ENCODE measurements at regions not wholly inside any gene's neighbourhood (a gene's known extent, or its start where the extent isn't known, plus 50 kb on each side); places are given as distances from the start of the nearest gene placed in this dataset.

DNA sequence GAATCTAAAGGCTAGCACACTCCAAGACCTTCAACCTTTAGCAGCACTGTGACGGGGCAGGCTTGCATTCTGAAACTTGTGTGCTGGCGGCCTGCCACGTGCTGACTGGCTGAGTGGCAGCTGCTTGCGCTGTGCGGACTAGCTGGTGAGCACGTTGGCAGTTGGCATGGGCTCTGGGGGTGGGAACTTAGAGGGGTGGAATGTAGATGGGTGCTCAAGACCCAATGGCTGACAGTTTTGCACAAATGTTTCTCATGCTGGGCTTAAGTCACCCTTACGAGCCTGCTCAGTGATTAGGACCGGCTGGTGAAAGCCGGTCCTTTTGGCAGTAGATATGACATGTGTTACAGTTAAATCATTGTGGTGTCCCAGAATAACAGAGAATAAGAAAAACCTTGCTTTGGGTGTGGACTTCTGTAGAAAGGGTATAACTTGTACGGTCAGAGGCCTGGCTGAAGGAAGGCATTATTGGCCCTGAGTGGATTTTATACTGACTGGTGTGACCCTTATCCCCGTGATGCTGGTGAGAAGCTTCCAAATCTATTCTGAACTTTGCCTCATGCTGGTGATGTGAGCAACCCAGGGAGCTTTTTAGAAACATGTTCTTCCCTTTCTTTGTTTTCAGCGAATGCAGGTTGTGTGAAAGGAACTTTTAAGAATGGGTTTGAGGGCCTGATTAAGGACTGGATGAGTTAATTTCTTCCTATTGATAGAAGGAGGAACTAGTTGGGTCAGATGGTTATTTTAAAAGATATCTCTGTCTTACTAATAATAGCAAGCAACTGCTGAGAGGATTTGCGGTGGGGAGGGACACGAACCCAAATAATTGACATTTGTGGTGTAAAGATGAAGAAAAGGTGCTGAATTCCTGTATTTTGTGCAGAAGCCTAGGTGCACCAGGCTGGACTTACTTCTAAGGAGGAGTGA is 107.4 kb upstream of the SLC4A4 start:
- peak in 4 of 11 donors; percentile 29 to 51 (median 36) for DNase-seq (ENCODE audit: extremely low read depth in 1 of 11, low read depth in 9 of 11, low spot score in 4 of 11)

DNA sequence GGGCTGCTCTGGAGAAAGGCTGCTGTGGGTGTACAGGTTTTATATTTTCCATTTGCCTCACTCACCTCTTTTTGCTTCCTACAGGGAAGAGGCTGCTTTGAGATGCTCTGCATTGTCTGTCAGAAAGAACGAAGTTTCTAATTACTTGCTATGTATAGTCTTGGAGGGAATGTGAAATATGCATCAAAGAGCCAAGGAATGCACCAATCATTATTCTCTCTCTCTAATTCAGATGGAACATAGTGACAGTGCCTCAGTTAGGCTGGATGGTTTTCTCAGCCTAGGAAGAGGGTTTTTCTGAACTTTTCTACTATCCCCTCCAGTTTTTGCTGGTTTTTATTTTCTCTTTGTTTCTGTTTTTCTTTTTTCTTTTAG is 106.8 kb upstream of the SLC4A4 start:
- no peak for DNase-seq (ENCODE audit: extremely low read depth in 1 of 11, low read depth in 9 of 11, low spot score in 4 of 11)

DNA sequence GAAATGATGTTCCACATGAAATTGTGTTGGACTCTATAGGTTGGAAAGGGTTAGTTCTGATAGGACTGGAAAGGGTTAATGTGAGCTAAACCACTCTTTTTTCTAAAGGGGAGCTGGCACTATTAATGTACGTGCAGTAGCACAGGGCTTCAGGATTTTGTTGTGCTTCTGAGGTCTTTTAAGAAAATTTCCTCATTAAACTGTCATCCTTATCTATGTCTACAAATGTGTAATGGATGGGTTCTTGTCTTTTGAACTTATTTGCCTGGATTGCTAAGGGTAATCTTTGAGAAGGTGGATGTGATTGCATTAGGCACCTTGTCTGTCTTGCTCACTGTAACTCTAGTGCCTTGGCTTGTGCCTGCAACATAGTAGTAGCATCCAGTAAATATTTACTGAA is 106.0 kb upstream of the SLC4A4 start:
- no peak for DNase-seq (ENCODE audit: extremely low read depth in 1 of 11, low read depth in 9 of 11, low spot score in 4 of 11)

DNA sequence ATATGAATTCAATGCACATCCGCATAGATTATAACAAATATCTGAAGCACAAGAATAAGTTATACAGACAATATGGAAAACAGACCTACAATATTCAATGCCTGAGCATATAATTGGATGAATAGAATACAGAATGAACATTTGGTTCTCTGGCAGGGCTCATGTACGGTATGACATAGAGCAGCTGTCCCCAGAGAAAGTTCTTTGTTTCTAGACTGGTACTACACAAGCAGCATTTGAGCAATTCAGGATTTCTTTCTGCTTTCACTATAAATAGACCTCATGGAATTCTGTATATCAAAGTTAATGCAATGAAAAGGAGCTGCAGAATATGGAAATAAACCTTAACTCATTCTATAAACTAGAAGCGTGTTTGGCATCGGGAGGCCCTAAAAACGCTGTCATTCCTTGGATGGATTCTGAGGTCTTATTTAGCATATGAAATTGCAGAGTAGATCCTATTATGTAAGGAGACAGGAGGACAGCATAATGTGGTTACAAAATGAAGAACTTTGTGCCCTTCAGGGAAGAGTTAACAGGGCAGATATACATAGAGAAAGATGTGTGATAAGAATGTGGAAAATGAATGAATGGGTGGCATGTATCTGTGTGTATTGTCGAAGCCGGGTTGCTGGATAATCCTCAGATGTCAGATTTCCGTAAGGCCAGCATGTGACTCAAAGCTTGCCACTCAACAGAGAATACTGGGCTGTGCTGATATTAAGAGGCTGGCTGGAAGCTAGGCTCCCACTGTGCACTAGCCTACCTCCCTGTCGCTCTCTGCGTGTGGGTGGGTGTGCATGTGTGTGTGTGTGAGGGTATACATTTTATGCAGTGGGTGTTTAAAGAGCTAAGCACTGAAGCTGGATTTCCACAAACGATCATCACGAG is 103.3 kb upstream of the SLC4A4 start:
- no peak for DNase-seq (ENCODE audit: extremely low read depth in 1 of 11, low read depth in 9 of 11, low spot score in 4 of 11)

DNA sequence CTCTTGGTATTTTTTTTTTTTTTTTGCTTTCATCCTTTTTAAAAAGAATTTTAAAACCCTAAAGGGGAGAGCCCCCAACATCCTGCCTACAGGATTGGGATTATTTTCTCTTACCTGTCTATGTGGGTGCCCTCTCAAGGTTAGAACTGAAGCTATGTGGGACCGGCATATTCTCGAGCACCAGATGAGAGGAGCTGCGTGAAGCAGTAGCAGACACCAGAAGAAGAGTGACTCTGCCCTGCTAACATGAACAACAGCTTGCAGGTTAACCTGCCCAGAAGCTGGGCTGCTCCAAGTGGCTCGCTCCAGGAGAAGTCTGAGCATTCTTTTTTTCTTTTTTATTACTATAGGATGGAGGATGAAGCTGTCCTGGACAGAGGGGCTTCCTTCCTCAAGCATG is 102.6 kb upstream of the SLC4A4 start:
- no peak for DNase-seq (ENCODE audit: extremely low read depth in 1 of 11, low read depth in 9 of 11, low spot score in 4 of 11)

DNA sequence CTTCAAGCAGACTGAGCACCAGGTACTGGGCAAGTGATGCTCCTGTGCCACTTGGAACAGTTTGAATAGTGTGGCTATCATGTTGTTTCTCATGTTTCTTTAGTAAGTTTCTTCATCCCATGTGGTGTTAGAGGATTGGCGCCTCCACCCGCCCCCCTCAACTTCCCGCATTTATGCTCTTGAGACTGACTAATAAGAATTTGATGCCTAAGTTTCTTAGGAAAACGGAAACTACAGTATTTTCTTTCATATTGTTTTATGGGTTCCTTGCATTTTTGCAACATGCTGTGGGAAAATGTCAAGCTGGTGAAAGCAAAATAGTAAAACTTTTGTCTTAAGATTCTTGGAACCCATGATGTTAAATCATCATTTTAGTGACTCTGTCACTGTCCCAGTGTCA is 101.2 kb upstream of the SLC4A4 start:
- no peak for DNase-seq (ENCODE audit: extremely low read depth in 1 of 11, low read depth in 9 of 11, low spot score in 4 of 11)

DNA sequence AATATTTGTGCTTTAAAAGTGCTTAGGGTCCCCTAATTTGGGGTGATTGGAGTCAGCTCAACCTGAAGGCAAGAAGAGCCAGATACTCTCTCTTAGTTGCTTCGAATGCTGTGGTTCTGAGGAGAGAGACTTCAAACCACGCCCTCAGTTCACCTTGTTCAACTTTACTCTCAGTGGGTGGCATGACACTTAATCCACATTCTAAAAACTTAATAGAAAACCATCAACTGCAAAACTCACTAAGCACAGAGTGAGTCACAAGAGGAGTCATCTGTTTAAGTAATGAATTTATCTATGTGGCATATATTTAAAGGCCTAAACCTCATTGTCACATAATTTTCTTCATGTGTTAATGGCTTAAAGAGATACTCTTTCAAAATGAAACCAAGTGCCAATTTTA is 99.5 kb upstream of the SLC4A4 start:
- DNase-seq (ENCODE audit: extremely low read depth in 1 of 11, low read depth in 9 of 11, low spot score in 4 of 11), result no peak

DNA sequence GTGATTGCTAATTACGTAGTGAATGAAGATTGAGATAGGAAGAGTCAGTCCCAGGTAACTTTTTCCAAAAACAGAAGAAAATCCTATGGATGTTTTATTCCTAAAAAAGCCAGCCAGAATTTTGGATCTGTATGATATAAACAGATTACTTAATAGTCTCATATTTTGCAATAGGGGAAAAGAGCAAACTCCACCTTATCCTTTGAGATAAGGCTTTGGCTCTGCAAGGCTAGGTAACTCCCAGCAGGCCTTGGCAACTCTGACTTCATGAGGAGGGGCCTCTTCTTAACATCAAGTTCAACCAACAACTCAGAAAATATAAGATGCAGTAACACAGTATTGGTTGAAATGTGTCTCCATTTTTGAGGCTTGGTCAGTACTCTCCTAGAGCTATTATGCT is 98.7 kb upstream of the SLC4A4 start:
- DNase-seq (ENCODE audit: extremely low read depth in 1 of 11, low read depth in 9 of 11, low spot score in 4 of 11), result no peak

DNA sequence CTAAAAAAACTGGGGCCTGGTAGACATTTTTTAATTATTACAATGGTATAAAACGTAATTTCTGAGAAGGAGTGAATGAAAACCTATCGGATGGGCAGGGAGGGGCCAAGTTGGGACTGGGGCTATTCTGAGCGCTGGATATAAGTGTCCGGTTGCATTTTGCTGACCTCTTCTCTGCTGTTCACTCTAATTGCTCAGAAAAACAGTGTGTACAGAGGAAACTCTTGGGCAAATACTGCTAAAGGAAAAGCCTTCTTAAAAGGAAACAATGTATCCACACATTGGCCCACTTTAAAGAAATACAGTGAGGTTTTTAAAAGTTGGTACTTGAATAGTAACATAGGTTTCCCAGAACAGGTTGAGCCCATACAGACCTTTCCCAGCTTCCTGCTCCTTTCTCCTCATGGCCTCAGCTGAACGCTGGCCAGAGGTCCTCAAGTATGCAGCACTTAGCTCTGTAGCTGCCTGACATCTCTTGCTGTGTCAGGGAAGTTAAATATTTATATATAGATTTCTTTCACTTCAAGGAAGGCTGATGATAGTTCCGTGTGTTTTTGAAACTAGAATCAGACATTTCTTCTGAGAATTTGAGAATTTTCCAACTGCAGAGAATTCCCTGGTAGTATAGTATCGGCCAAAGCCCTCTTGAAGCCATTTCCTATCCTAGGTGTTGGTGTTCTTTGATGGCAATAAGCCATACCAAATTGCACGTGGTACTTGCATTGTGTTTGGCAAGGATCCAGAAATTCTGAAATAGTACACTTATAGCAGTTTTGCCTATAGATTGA is 97.1 kb upstream of the SLC4A4 start:
- no peak for DNase-seq (ENCODE audit: extremely low read depth in 1 of 11, low read depth in 9 of 11, low spot score in 4 of 11)

DNA sequence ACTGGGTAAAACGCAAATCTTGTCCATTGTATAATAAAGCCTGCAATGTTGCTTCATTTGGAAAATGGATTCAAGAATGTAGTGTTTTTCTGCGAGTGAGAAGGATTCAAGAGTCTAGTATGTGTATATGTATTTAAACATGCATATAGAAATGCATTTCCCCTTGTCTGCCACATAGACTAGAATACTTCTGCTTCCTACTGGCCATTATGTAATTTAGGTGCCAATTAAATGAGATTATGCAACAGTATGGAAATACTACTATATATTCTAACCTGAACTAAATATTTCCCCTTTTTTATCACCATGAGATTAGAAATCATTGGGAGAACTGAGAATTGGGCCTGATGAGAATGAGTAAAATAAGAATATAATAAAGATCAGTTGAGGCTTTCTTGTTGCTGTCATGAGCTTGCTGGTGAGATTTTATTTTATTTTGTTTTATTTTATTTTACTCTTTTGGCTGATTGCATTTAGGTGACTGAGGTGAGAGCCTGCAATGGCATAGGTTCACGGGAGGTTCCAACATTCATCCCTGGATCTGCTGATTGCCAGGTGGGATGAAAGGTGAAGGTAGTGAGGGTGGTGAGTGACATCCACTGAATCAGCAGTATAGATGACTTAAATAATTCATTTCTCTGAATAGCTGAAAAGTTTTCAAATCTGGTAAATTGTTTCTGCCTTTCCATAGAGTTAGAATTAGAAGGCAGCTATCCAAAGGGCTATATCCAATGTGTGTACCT is 95.6 kb upstream of the SLC4A4 start:
- no peak for DNase-seq (ENCODE audit: extremely low read depth in 1 of 11, low read depth in 9 of 11, low spot score in 4 of 11)

DNA sequence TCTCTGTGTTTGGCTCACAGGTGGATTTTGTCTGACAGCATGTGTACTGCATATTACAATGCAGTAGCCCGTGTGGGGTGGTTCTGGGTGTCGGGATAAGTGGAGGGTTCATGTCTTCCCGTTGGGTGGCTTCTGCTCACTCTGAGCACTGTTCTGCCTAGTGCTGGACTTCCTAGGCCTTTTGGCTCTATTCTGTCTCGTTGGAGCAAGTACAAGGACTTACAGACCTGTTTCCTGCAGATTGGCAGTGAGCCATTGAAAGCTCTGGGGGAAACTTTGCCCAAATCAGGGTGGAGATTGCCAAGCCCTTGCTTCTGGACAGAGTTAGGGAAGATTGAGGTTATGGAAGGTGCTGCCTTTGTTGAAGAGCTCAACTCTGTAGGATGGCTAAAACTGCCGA is 91.1 kb upstream of the SLC4A4 start:
- no peak for DNase-seq (ENCODE audit: extremely low read depth in 1 of 11, low read depth in 9 of 11, low spot score in 4 of 11)

DNA sequence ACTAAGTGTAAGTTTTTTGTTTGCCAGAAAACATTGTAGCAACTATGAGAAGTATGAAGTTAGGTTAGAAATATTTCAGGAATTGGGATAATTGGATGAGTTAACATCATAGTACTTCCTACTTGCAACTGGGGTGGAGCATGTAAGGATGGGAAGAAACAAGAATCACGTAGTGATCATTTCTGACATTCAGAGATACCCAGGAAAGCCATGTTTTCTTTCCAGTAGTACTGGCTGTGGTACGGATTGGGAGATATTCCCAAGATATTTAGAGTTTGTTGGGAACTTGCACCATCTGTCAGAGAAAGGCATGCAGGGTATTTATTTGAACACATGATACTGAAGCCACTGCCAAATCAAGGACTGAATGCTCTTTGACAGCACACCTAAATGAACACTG is 87.6 kb upstream of the SLC4A4 start:
- DNase-seq (ENCODE audit: extremely low read depth in 1 of 11, low read depth in 9 of 11, low spot score in 4 of 11), result no peak

DNA sequence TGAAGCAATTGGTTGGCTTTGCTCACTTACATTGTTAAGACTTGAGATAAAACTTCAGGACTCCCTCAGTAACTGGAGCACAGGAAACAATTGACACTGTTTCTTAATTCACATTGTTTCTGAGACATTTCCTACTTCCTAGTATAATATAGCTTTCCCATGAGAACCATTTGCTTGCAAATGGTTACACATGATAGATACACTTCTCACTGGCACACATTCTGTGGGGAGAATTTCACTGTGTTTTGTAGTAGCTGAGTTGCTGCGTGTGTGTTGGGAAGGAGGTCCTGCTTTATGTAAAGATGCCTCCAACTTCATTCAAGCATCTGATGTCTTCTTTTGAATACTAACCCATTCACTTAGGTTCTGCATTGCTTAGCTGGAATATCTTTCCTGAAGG is 85.3 kb upstream of the SLC4A4 start:
- DNase-seq (ENCODE audit: extremely low read depth in 1 of 11, low read depth in 9 of 11, low spot score in 4 of 11), result no peak

DNA sequence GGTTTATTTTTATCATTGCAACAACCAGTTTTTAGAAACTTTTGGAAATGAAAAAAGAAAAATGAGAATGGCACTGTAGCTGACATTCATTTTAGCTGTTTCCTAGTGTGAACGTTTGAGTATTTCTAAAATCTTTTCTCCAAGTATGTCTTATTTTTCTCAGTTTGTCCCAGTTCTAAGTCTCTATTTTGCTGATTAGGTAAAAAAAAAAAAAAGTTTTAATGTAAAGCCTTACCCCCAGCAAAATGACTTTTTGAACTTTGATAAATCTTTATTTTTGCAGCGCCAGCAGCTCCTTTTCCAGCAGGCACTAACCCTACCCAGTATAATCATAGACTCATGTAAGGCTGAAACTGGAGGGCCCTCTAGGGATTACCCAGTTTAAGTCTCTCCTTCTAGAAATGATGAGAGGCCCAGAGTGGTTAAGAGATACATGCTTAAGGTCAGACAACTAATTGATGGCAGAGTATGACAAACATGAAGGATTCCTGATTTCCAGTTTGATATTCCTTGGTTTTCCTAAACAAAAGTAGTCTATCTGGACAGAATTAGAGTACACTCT is 84.3 kb upstream of the SLC4A4 start:
- DNase-seq (ENCODE audit: extremely low read depth in 1 of 11, low read depth in 9 of 11, low spot score in 4 of 11), result no peak

DNA sequence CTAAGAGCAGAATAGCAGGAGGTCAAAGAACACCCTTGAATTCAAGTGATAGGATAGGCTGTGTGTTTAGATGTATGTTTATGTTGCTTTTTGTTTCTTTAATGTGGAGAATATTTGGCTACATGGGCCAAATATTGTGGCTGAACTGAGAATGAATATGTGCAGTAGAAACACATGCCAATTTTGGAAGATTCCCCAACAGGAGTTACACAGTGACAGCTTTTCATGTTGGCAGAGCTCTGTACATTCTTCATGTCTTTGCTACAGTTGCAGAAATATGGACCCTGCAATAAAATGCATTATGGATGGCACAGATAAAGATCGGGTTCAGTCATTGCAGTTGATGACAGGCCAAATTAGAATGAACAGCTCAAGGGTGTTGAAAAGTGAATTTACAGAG is 82.8 kb upstream of the SLC4A4 start:
- no peak for DNase-seq (ENCODE audit: extremely low read depth in 1 of 11, low read depth in 9 of 11, low spot score in 4 of 11)

DNA sequence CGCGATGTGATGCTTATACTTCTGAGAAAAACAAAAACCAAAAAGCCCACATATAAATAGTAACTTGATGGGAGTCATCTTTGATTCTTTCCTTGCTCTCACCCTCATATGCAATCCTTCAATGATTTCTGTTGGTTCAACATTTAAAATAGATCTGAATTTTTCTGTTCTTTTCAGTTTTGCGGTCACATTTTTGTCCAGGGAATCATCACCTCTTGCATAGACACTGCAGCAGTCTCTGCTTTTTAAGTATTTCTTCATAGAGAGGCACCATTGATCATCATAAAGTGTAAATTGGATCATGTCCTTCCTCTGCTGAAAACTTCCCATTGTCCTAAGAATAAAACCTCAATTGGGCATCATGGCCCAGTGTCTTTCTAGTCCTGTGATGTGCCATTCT is 81.1 kb upstream of the SLC4A4 start:
- no peak for DNase-seq (ENCODE audit: extremely low read depth in 1 of 11, low read depth in 9 of 11, low spot score in 4 of 11)

DNA sequence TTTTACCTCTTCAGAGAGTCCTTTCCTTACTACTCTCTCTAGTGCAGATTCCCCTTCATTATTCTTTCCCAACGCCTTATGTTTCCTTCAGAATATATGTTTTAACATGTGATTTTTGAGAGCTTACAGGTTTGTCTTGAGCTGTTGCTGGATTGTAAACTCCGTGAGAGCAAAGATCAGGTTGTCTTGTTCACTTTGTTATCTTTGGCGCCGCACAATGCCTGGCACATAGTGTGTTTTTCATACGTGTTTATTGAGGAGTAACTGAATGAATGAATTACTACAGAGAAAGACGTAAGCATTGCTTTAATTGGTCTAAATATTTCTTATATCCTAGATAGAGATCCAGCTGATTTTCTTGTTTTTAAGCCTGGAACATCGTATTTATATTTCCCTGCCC is 80.5 kb upstream of the SLC4A4 start:
- DNase-seq (ENCODE audit: extremely low read depth in 1 of 11, low read depth in 9 of 11, low spot score in 4 of 11), result no peak

DNA sequence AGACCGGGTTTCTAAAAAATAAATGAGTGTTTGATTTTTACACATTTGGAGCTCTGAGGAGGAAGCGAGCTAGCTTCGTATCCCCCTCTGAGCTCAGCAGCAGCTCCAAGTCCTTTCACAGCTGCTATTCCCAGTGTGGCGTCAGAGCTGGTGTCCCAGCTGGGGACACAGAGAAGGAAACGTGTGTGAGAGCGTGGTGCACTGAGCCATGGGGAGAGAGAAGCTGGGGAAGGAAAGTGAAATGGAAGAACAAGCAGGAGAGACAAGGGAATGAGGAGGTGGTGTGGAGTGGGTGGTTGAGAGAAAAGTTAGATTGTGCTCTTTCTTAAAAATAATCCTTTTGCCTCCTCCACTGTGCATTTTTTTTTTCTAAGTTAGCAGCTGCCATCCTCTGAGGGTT is 79.5 kb upstream of the SLC4A4 start:
- DNase-seq (ENCODE audit: extremely low read depth in 1 of 11, low read depth in 9 of 11, low spot score in 4 of 11), result no peak

DNA sequence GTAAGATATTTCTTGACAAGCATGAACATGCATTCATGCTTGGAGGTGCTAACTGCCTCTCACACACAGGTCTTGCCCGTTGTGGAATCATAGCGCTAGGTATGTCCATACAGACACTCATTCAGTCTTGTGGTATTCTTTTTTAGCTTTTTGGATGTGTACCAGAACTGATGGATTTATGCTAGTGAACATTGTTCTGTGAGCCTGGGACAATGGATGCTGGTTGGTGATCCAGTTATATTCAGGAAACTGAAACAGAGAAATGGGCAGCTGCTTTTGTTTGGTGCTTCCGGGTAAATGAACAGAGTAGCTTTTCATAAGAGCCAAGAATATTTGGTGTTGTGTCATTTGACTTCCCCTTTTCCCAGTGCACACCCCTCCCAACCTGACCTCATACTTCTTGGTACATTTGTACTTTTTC is 78.9 kb upstream of the SLC4A4 start:
- no peak for DNase-seq (ENCODE audit: extremely low read depth in 1 of 11, low read depth in 9 of 11, low spot score in 4 of 11)
